HG03442 (cell line): ENCODE measurements at regions not wholly inside any gene's neighbourhood (a gene's known extent, or its start where the extent isn't known, plus 50 kb on each side); places are given as distances from the start of the nearest gene placed in this dataset.

Source experiments
- ATAC-seq: cut with Tn5 transposase; IDR thresholded peaks from one replicate; pipeline ENCODE4 v1.9.1; 2021; ENCODE audit warnings: mild to moderate bottlenecking, moderate library complexity; ENCODE audit not compliant: unreplicated experiment

- no peak for ATAC-seq
Observed at GRCh38 chr4:164461901-164462300, 292.0 kb upstream of the SMIM31 start.

GRCh38 chr4:164462471-164462870 is 291.5 kb upstream of the SMIM31 start:
- ATAC-seq: no peak

- no peak for ATAC-seq
Observed at GRCh38 chr4:164464313-164464712, 289.6 kb upstream of the SMIM31 start.

GRCh38 chr4:164467493-164467892 is 286.4 kb upstream of the SMIM31 start:
- no peak for ATAC-seq

GRCh38 chr4:164481306-164482091 is 272.4 kb upstream of the SMIM31 start:
- ATAC-seq: no peak

- ATAC-seq: no peak
Observed at GRCh38 chr4:164482092-164482404, 271.9 kb upstream of the SMIM31 start.

- no peak for ATAC-seq
Observed at GRCh38 chr4:164482758-164483157, 271.2 kb upstream of the SMIM31 start.

GRCh38 chr4:164483711-164484110 is 270.2 kb upstream of the SMIM31 start:
- no peak for ATAC-seq

- ATAC-seq: no peak
Observed at GRCh38 chr4:164484551-164484950, 269.4 kb upstream of the SMIM31 start.

- ATAC-seq: no peak
Observed at GRCh38 chr4:164485136-164485535, 268.8 kb upstream of the SMIM31 start.

- ATAC-seq: no peak
Observed at GRCh38 chr4:164488114-164488513, 265.8 kb upstream of the SMIM31 start.

GRCh38 chr4:164501074-164501473 is 252.9 kb upstream of the SMIM31 start:
- no peak for ATAC-seq

GRCh38 chr4:164503874-164504273 is 250.1 kb upstream of the SMIM31 start:
- no peak for ATAC-seq

- no peak for ATAC-seq
Observed at GRCh38 chr4:164508097-164508496, 245.8 kb upstream of the SMIM31 start.

GRCh38 chr4:164508771-164509170 is 245.2 kb upstream of the SMIM31 start:
- no peak for ATAC-seq

- no peak for ATAC-seq
Observed at GRCh38 chr4:164509951-164510350, 244.0 kb upstream of the SMIM31 start.

GRCh38 chr4:164512124-164512523 is 241.8 kb upstream of the SMIM31 start:
- ATAC-seq: no peak

GRCh38 chr4:164514765-164515164 is 239.2 kb upstream of the SMIM31 start:
- ATAC-seq: no peak

- ATAC-seq: no peak
Observed at GRCh38 chr4:164524789-164525188, 229.1 kb upstream of the SMIM31 start.

GRCh38 chr4:164526933-164527583 is 226.9 kb upstream of the SMIM31 start:
- no peak for ATAC-seq

GRCh38 chr4:164529058-164529457 is 224.9 kb upstream of the SMIM31 start:
- ATAC-seq: no peak

GRCh38 chr4:164529486-164529885 is 224.4 kb upstream of the SMIM31 start:
- ATAC-seq: no peak

- no peak for ATAC-seq
Observed at GRCh38 chr4:164531336-164531735, 222.6 kb upstream of the SMIM31 start.
